IMR-90 (cell line): ENCODE measurements at regions not wholly inside any gene's neighbourhood (a gene's known extent, or its start where the extent isn't known, plus 50 kb on each side); places are given as distances from the start of the nearest gene placed in this dataset.
A peak's percentile ranks its signal among the peaks of the same experiment; 100 is the strongest.

ENCODE experiments used
- ATAC-seq: fragments of 200-7000 bp; cut with Tn5 transposase; 2 replicates; pipeline ENCODE4 v1.9.1; 2020; ENCODE audit warnings: low read depth, mild to moderate bottlenecking, moderate library complexity
- BruUV-seq: library from RNA; stranded (reverse); fragments of 400-500 nt; replicated peaks from 2 replicates; lab custom pipeline; 2021; lab: Mats Ljungman, UMichigan
- CTCF ChIA-PET: fragments of 300-600 bp; formaldehyde crosslinking; extraction: SDS; loops from one replicate; lab custom pipeline; 2021; ENCODE audit warnings: antibody characterized with exemption; lab: Yijun Ruan, JAX
- POLR2A ChIA-PET: fragments of 300-600 bp; sonication (Branson Sonifier 250); formaldehyde crosslinking; loops from one replicate; lab custom pipeline; 2022; ENCODE audit warnings: antibody characterized with exemption; ENCODE audit not compliant: unreplicated experiment; lab: Charles Lee
- DNase-seq: peaks from one replicate; pipeline ENCODE4 v3.0.0; 2013
- H2AFZ ChIP-seq: replicated peaks from 2 replicates; pipeline ENCODE3; 2013; ENCODE audit warnings: low read length, mild to moderate bottlenecking; ENCODE audit not compliant: poor library complexity
- H2AK5ac ChIP-seq: 2 replicates; pipeline ENCODE4 v1.6.1; 2013; ENCODE audit warnings: low read depth, low read length, inconsistent platforms
- H2AK9ac ChIP-seq: replicated peaks from 2 replicates; pipeline ENCODE3; 2013; ENCODE audit warnings: mild to moderate bottlenecking, low read depth, low read length, moderate library complexity; ENCODE audit not compliant: poor library complexity
- H2BK120ac ChIP-seq: 2 replicates; pipeline ENCODE4 v1.6.1; 2013; ENCODE audit warnings: low read depth, low read length, inconsistent platforms
- H2BK15ac ChIP-seq: 3 replicates; pipeline ENCODE4 v1.6.1; 2013; ENCODE audit warnings: low read depth, low read length, inconsistent platforms
- H2BK20ac ChIP-seq: 2 replicates; pipeline ENCODE4 v1.6.1; 2013; ENCODE audit warnings: low read depth, mild to moderate bottlenecking, inconsistent platforms, low read length, moderate library complexity
- H2BK5ac ChIP-seq: 2 replicates; pipeline ENCODE4 v1.6.1; 2013; ENCODE audit warnings: mild to moderate bottlenecking, low read depth, low read length, inconsistent platforms; ENCODE audit not compliant: poor library complexity, severe bottlenecking
- H3K14ac ChIP-seq: replicated peaks from 2 replicates; pipeline ENCODE4 v1.6.1; 2013; ENCODE audit warnings: low read depth, low read length, inconsistent platforms
- H3K18ac ChIP-seq: 2 replicates; pipeline ENCODE4 v1.6.1; 2013; ENCODE audit warnings: low read depth, low read length, control low read depth
- H3K23ac ChIP-seq: 2 replicates; pipeline ENCODE4 v1.6.1; 2013; ENCODE audit warnings: low read depth, low read length, inconsistent platforms
- H3K27ac ChIP-seq: 2 replicates; pipeline ENCODE4 v1.5.1; 2013; ENCODE audit warnings: mild to moderate bottlenecking, control low read depth, low read length; ENCODE audit not compliant: insufficient read depth
- H3K27me3 ChIP-seq: 2 replicates; pipeline ENCODE4 v1.6.1; 2013; ENCODE audit warnings: low read length; ENCODE audit not compliant: control insufficient read depth, insufficient read depth
- H3K36me3 ChIP-seq: 2 replicates; pipeline ENCODE4 v1.6.1; 2013; ENCODE audit warnings: low read length, mixed read lengths; ENCODE audit not compliant: control insufficient read depth, insufficient read depth
- H3K4ac ChIP-seq: 2 replicates; pipeline ENCODE4 v1.6.1; 2013; ENCODE audit warnings: low read depth, low read length, inconsistent platforms
- H3K4me1 ChIP-seq: 2 replicates; pipeline ENCODE4 v1.6.1; 2013; ENCODE audit warnings: low read length, mixed read lengths; ENCODE audit not compliant: control insufficient read depth, insufficient read depth
- H3K4me2 ChIP-seq: 2 replicates; pipeline ENCODE4 v1.6.1; 2013; ENCODE audit warnings: low read depth, mild to moderate bottlenecking, control low read depth, low read length, moderate library complexity
- H3K4me3 ChIP-seq: 2 replicates; pipeline ENCODE4 v1.5.1; 2013; ENCODE audit warnings: low read depth, mild to moderate bottlenecking, control low read depth, low read length, moderate library complexity; ENCODE audit not compliant: insufficient read depth
- H3K56ac ChIP-seq: 2 replicates; pipeline ENCODE4 v1.6.1; 2013; ENCODE audit warnings: low read length, inconsistent platforms; ENCODE audit not compliant: insufficient read depth; ENCODE audit errors: extremely low read depth
- H3K79me1 ChIP-seq, 2 experiments: 2 replicates each; pipeline ENCODE4 v1.6.1; 2013; ENCODE audit warnings: low read length in 2 of 2, inconsistent platforms in 1 of 2, low read depth in 1 of 2
- H3K9ac ChIP-seq: 2 replicates; pipeline ENCODE4 v1.6.1; 2013; ENCODE audit warnings: low read depth, low read length, control low read depth
- H3K9me1 ChIP-seq: 2 replicates; pipeline ENCODE4 v1.6.1; 2013; ENCODE audit warnings: low read length, inconsistent platforms; ENCODE audit not compliant: insufficient read depth
- H3K9me3 ChIP-seq: 2 replicates; pipeline ENCODE4 v1.6.1; 2013; ENCODE audit warnings: low read length; ENCODE audit not compliant: control insufficient read depth, insufficient read depth
- H4K20me1 ChIP-seq: 2 replicates; pipeline ENCODE4 v1.6.1; 2013; ENCODE audit warnings: low read length, inconsistent platforms; ENCODE audit not compliant: insufficient read depth
- H4K5ac ChIP-seq: 2 replicates; pipeline ENCODE4 v1.6.1; 2013; ENCODE audit warnings: mild to moderate bottlenecking, low read depth, low read length, control low read depth
- H4K8ac ChIP-seq, 2 experiments: 2 replicates each; pipeline ENCODE4 v1.6.1; 2013; ENCODE audit warnings: low read depth in 2 of 2, low read length in 2 of 2, control low read depth in 1 of 2, inconsistent platforms in 1 of 2
- H4K91ac ChIP-seq: 2 replicates; pipeline ENCODE4 v1.6.1; 2013; ENCODE audit warnings: low read depth, low read length, inconsistent platforms; ENCODE audit not compliant: insufficient read depth
- CEBPB ChIP-seq: IDR thresholded peaks from 2 replicates; pipeline ENCODE4 v1.6.1; 2012; ENCODE audit warnings: low read depth, low read length, improper control_type of control experiment
- CTCF ChIP-seq: conservative IDR thresholded peaks from 2 replicates; pipeline ENCODE4 v1.5.1; 2012; ENCODE audit warnings: mild to moderate bottlenecking, low read depth, low read length, improper control_type of control experiment
- ELK1 ChIP-seq: fragments of 150-350 bp; IDR thresholded peaks from 2 replicates; pipeline ENCODE4 v1.6.1; 2016; ENCODE audit warnings: low read depth, mild to moderate bottlenecking, low read length, moderate library complexity, borderline replicate concordance
- FOS ChIP-seq: fragments of 150-350 bp; IDR thresholded peaks from 2 replicates; pipeline ENCODE4 v1.6.1; 2016; ENCODE audit warnings: low read depth, low read length
- MAZ ChIP-seq: IDR thresholded peaks from 2 replicates; pipeline ENCODE4 v1.6.1; 2012; ENCODE audit warnings: low read depth, mild to moderate bottlenecking, low read length, improper control_type of control experiment, moderate library complexity, borderline replicate concordance
- MXI1 ChIP-seq: IDR thresholded peaks from 2 replicates; pipeline ENCODE4 v1.6.1; 2012; ENCODE audit warnings: low read depth, mild to moderate bottlenecking, low read length, moderate library complexity, borderline replicate concordance
- NFE2L2 ChIP-seq: fragments of 150-350 bp; IDR thresholded peaks from 2 replicates; pipeline ENCODE4 v1.6.1; 2016; ENCODE audit warnings: low read depth, mild to moderate bottlenecking, low read length
- RAD21 ChIP-seq: IDR thresholded peaks from 2 replicates; pipeline ENCODE4 v1.6.1; 2012; ENCODE audit warnings: low read length, improper control_type of control experiment
- RCOR1 ChIP-seq: IDR thresholded peaks from 2 replicates; pipeline ENCODE4 v1.6.1; 2012; ENCODE audit warnings: mild to moderate bottlenecking, low read length, improper control_type of control experiment; ENCODE audit not compliant: insufficient replicate concordance
- RFX5 ChIP-seq: IDR thresholded peaks from 2 replicates; pipeline ENCODE4 v1.8.0; 2012; ENCODE audit warnings: low read depth, mild to moderate bottlenecking, low read length, moderate library complexity
- SMC3 ChIP-seq: fragments of 150-350 bp; IDR thresholded peaks from 2 replicates; pipeline ENCODE4 v1.6.1; 2016; ENCODE audit warnings: low read depth, mild to moderate bottlenecking, antibody characterized with exemption, low read length, moderate library complexity
- USF2 ChIP-seq: fragments of 150-350 bp; IDR thresholded peaks from 2 replicates; pipeline ENCODE4 v1.6.1; 2017; ENCODE audit warnings: mild to moderate bottlenecking, antibody characterized with exemption, low read length, low read depth
- WGBS, 2 experiments: methylation state at CpG; one replicate each; pipeline versions ENCODE4 v1.1.5 to v1.1.7; 2013; ENCODE audit warnings: missing lambda C conversion rate in 2 of 2; ENCODE audit not compliant: insufficient read length in 1 of 2; ENCODE audit errors: extremely low coverage in 2 of 2; 5-methylcytosine and 5-hydroxymethylcytosine counted together
- dilution Hi-C: fragments of 300-500 bp; cut with HindIII; formaldehyde crosslinking; loops from one replicate; pipeline ENCODE4 v1.14.3; 2018; ENCODE audit warnings: low sequenced_read_pairs; ENCODE audit not compliant: unreplicated experiment
- in situ Hi-C: fragments of 300-500 bp; cut with MboI; formaldehyde crosslinking; loops from 3 replicates; pipeline ENCODE4 v1.14.3; 2019; ENCODE audit warnings: low sequenced_read_pairs, inconsistent platforms, mixed read lengths
- intact Hi-C: fragments of 100-400 bp; cut with micrococcal nuclease; formaldehyde crosslinking; loops from 2 replicates; pipeline ENCODE4 v1.10.0; 2022

- H3K4me1 ChIP-seq, result 0 out of 2 replicates have a peak, but pooled peaks cover 1% of the 10 kb centered on the region
- DNase-seq, result no peak
- no peak for ATAC-seq
- H3K18ac ChIP-seq, result no peak overlapping the region
- H4K5ac ChIP-seq, result no peak overlapping the region
- ChIA-PET CTCF (no interaction called here), POLR2A (no interaction called here)
- H2AK5ac ChIP-seq, result peak overlapping the region; percentile 56; the same call in 1 of the 2 replicates
- no peaks in the 10 kb centered on the region for H4K20me1 ChIP-seq
- no CpG with 5 or more reads among the region's 5 CpGs for WGBS, 2 experiments
- H3K79me1 ChIP-seq, result no peaks in the 10 kb centered on the region
- H4K91ac ChIP-seq, result no peak overlapping the region; the same call in 1 of the 2 replicates
- no TSS peak for BruUV-seq
- no peak overlapping the region for H3K4me2 ChIP-seq
- H2BK5ac ChIP-seq, result no peak overlapping the region
- H2AFZ ChIP-seq, result no peak overlapping the region
- H3K27ac ChIP-seq, result no peak overlapping the region
- in situ Hi-C loops, result no loop called here
- no peak for TF ChIP-seq NFE2L2
- no peak for TF ChIP-seq ELK1
- no peak for TF ChIP-seq MXI1
- no peak for TF ChIP-seq MAZ
- no peak for TF ChIP-seq RFX5
- TF ChIP-seq RAD21, result no peak
- no peak for TF ChIP-seq SMC3
- no peak for TF ChIP-seq USF2
- TF ChIP-seq CTCF, result no peak
- no peak for TF ChIP-seq CEBPB
- no peak for TF ChIP-seq RCOR1
- no peak for TF ChIP-seq FOS
- peaks cover 6% of the 10 kb centered on the region for H3K27me3 ChIP-seq
- no peak overlapping the region for H3K9ac ChIP-seq
- no peak overlapping the region for H3K4me3 ChIP-seq
- no peaks in the 10 kb centered on the region for H3K9me3 ChIP-seq
- no peak overlapping the region for H3K23ac ChIP-seq
- no peak overlapping the region for H3K56ac ChIP-seq
- intact Hi-C loops, result no loop called here
- H3K36me3 ChIP-seq, result no peaks in the 10 kb centered on the region
- H3K4ac ChIP-seq, result peak overlapping the region; percentile 6; the same call in 1 of the 2 replicates
- no peak overlapping the region for H2BK120ac ChIP-seq
- dilution Hi-C loops, result no loop called here
- no peak overlapping the region for H4K8ac ChIP-seq
- no peak overlapping the region for H2AK9ac ChIP-seq
- no peak overlapping the region for H2BK20ac ChIP-seq
- H3K9me1 ChIP-seq, result no peaks in the 10 kb centered on the region
- H2BK15ac ChIP-seq, result no peak overlapping the region
- no peak overlapping the region for H3K14ac ChIP-seq
Observed at GRCh38 chr16:86283944-86284343, 226.4 kb upstream of the FOXF1 start.
